VCaP (cell line): ENCODE measurements at regions not wholly inside any gene's neighbourhood (a gene's known extent, or its start where the extent isn't known, plus 50 kb on each side); places are given as distances from the start of the nearest gene placed in this dataset.

Source experiments
- H3K27ac ChIP-seq: fragments of 450-650 bp; 2 replicates; pipeline ENCODE4 v1.5.1; 2017
- CTCF ChIP-seq: fragments of 450-650 bp; conservative IDR thresholded peaks from 2 replicates; pipeline ENCODE4 v1.5.1; 2017; ENCODE audit warnings: mild to moderate bottlenecking, moderate library complexity

DNA sequence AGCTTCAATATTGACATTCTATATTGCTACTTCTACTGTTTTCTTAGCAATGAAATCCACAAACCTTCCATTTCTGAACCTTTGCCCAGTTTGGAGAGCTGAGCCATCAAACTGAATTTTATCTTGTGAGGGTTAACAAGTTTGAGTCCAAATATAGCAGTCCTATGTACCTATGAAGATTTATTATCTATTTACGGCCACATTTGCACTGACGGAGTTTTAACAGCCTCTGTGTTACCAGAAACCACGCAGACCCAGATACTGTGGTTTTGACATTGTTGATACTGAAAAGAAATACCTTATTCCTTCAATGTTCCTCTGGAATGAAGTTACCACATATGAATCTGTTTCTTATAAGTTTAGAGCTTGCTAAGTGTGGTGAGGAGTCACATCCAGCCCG lies 172.6 kb downstream of the FGFR2 start:
- H3K27ac ChIP-seq = no peak overlapping the region; the same call in 1 of the 2 replicates
- no peak for TF ChIP-seq CTCF

GRCh38 chr10:121426307-121426706 lies 171.9 kb downstream of the FGFR2 start:
- H3K27ac ChIP-seq = no peak overlapping the region
- no peak for TF ChIP-seq CTCF
